Spinal cord (tissue), 9 donors: ENCODE measurements at regions not wholly inside any gene's neighbourhood (a gene's known extent, or its start where the extent isn't known, plus 50 kb on each side); places are given as distances from the start of the nearest gene placed in this dataset.
A peak's percentile ranks its signal among the peaks of the same experiment; 100 is the strongest.

Experiments used
- DNase-seq, 6 donors: peaks; one replicate each; pipeline versions ENCODE4 v3.0.0 to v3.0.0-alpha.2; 2013 to 2015; ENCODE audit warnings: low spot score in 6 of 6, low read depth in 4 of 6
- H3K27ac ChIP-seq: one replicate; pipeline ENCODE4 v1.5.1; 2013; ENCODE audit warnings: low read depth, low read length, control low read depth
- H3K27me3 ChIP-seq: one replicate; pipeline ENCODE4 v1.6.1; 2013; ENCODE audit warnings: low read length; ENCODE audit not compliant: control insufficient read depth, insufficient read depth
- H3K36me3 ChIP-seq: one replicate; pipeline ENCODE4 v1.6.1; 2013; ENCODE audit warnings: low read length; ENCODE audit not compliant: control insufficient read depth, insufficient read depth
- H3K4me1 ChIP-seq: one replicate; pipeline ENCODE4 v1.6.1; 2013; ENCODE audit warnings: low read length; ENCODE audit not compliant: control insufficient read depth, insufficient read depth
- H3K4me3 ChIP-seq: one replicate; pipeline ENCODE4 v1.5.1; 2013; ENCODE audit warnings: low read depth, low read length, control low read depth
- H3K9me3 ChIP-seq: one replicate; pipeline ENCODE4 v1.6.1; 2013; ENCODE audit warnings: low read length; ENCODE audit not compliant: control insufficient read depth, insufficient read depth
- WGBS: methylation state at CpG from one replicate; pipeline ENCODE4 v1.1.5; 2013; ENCODE audit warnings: missing lambda C conversion rate; ENCODE audit not compliant: insufficient coverage; 5-methylcytosine and 5-hydroxymethylcytosine counted together
- donor health status: healthy.

DNA sequence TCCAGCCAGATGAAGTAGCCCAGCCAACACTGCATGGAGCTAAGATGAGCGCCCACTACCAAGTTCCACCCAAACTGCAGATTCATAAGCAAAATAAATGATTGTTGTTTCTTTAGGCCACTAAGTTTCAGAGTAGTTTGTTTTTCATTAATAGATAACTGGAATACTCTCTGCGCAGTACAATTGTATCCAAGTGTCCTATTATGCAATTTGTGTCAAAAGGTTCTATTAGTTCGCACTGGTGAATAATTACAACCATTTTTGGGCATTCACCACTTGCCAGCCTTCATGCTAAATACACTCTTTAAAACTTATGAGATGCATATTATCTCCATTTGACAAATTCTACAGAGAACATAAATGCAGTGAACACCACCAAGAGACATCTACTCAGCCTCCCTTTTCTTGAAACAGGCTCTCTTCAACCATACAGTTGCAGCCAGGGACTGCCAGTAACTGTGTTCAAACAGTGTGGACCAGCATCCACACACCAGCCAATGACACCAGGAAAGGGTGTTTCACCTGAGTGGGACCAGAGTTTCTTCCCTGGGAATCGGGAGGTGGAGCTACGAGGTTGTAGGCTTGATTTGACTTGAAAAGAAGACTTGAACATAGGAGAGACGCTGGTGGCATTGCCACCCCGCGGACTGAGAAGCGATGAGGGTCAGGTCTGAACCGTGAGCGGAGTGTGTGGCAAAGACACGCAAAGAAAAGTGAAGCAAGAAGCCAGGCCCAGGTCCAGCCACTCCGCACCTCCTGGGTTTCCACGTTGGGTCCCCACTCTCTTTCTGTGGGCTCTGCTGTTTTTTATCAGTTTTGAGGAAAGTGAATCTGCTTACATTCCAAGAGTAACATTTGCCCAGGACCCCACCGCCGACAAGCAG lies 53.0 kb upstream of the FZD10 start:
- DNase-seq, result no peak
- H3K36me3 ChIP-seq, result no peaks in the 10 kb centered on the region
- peaks cover 3% of the 10 kb centered on the region for H3K27me3 ChIP-seq
- peaks cover 11% of the 10 kb centered on the region for H3K4me1 ChIP-seq
- 98% methylated on average over 13 of the region's 16 CpGs for WGBS
- no peak overlapping the region for H3K4me3 ChIP-seq
- no peaks in the 10 kb centered on the region for H3K9me3 ChIP-seq
- H3K27ac ChIP-seq, result no peak overlapping the region

- H3K9me3 ChIP-seq, result no peaks in the 10 kb centered on the region
- H3K4me3 ChIP-seq, result no peak overlapping the region
- peak in 1 of 6 donors; percentile 55 for DNase-seq
- 24% methylated on average over 3 of the region's 8 CpGs for WGBS
- H3K36me3 ChIP-seq, result no peaks in the 10 kb centered on the region
- no peak overlapping the region for H3K27ac ChIP-seq
- no peaks in the 10 kb centered on the region for H3K4me1 ChIP-seq
- no peaks in the 10 kb centered on the region for H3K27me3 ChIP-seq
Observed at GRCh38 chr12:130110914-130111313, 51.4 kb upstream of the FZD10 start.

GRCh38 chr12:130111965-130112496 lies 50.2 kb upstream of the FZD10 start:
- WGBS, result 78% methylated on average over 5 of the region's 6 CpGs
- Histone ChIP-seq H3K27ac (no peak overlapping the region), H3K4me3 (no peak overlapping the region), H3K36me3 (no peaks in the 10 kb centered on the region), H3K9me3 (no peaks in the 10 kb centered on the region), H3K4me1 (no peaks in the 10 kb centered on the region), H3K27me3 (no peaks in the 10 kb centered on the region)
- DNase-seq, result no peak
